GM21423 (cell line): ENCODE measurements at regions not wholly inside any gene's neighbourhood (a gene's known extent, or its start where the extent isn't known, plus 50 kb on each side); places are given as distances from the start of the nearest gene placed in this dataset.
"Not testable (repeated sequence)": the region's sequence is repeated elsewhere in the genome, so short reads cannot be mapped to it uniquely, and the experiment has no call there.

Experiments
- ATAC-seq: cut with Tn5 transposase; IDR thresholded peaks from one replicate; pipeline ENCODE4 v1.9.1; 2021; ENCODE audit warnings: mild to moderate bottlenecking, moderate library complexity; ENCODE audit not compliant: unreplicated experiment

- no peak for ATAC-seq
Observed at GRCh38 chr6:140535511-140535910, 1161.1 kb upstream of the CITED2 start.

DNA sequence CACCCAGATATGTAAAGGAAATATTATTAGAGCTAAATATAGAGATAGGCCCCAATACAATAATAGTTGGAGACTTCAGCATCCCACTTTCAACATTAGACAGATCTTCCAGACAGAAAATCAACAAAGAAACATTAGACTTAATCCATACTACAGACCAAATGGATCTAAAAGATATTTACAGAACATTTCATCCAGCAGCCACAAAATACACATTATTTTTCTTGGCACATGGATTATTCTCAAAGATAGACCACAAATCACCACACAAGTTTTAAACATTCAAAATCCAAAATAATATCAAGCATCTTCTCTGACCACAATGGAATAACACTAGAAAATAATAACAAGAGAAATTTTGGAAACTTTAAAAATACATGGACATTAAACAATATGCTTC is 1159.1 kb upstream of the CITED2 start:
- no peak for ATAC-seq

DNA sequence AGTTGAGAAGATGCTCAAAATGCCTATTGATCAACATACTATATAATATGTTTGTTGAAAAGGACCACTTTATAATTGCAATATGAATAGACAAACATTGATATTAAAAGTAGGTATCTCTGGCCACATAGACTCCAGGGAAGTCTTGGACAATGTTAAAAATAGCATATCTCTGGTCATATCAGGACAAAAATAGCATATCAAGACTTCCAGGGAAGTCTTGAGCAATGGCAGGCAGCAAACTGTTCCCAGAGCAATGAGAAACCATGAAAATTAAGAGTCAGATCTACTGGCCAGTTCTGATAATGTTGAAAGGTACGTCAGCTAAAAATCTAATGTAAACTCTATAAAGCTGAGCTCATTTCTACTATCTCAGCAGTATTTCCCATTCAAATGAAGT is 1130.3 kb upstream of the CITED2 start:
- ATAC-seq = no peak

DNA sequence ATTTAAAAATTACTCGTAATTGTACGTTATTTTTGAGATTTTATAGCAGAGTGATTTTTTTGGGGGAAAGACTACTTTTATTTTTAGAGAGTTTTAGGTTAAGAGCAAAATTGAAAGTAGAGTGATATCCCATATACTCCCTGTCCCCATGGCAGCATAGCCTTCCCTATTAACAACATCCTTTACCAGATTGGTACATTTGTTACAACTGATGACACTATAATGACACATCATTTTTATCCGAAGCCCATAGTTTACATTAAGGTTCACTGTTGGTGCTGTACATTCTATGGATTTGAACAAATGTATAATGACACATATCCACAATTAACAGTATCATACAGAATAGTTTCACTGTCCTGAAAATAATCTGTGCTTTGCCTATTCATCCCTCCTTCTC is 1126.4 kb upstream of the CITED2 start:
- no peak for ATAC-seq

DNA sequence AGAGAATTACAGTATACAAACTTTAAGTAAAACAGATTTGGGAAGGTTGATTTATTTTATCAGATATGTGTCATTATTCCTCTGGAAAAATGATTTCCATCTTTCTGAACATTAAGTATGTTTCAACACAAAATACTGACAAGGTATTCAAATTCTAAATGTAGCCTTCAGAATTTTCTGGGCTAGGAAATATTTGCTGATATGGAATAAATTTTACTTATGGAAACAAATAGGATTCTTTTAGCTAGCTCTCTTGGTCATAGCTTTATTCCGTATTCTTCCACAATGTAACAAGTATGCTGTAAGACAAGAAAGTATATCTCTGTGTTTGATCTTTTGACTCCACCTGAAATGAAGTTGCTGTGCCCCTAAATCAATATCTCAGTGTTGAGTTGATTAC is 1125.2 kb upstream of the CITED2 start:
- no peak for ATAC-seq

DNA sequence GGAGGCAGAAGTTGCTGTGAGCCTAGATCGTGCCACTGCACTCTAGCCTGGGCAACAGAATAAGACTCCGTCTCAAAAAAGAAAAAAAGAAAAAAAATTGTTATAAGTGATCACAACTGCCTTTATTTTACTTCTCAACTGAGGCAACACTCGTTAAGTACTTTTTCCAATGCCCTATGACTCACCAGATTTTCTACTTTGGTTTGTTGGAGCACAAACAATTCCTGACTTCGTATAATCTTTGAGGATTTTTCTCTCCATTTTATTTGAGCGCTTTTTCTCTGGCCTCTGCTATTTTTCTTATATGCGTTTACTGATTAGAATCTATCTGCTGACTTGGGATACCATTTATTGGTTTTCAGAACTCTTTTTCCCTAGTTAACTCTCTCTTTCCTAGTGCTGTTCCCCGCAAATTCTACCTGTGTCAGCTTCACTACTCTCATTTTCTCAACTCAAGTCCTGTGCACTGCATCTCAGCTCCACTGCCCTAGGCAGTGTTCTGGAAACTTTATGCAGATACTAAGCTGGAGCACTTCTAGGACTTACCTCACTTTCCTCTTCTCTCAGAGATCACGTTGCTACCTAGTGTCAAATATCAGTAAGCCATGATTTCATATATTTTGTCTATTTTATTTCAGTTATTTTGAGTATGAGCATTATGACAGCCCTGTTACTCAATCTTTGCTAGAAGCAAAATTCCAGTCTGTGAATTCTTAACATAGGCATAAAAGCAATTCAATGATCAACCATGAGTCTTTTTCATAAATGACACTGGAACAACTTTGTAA is 1120.1 kb upstream of the CITED2 start:
- no peak for ATAC-seq

- not testable (repeated sequence) for ATAC-seq
Observed at GRCh38 chr6:140493470-140493869, 1119.0 kb upstream of the CITED2 start.

- ATAC-seq = no peak
Observed at GRCh38 chr6:140490081-140490480, 1115.6 kb upstream of the CITED2 start.

DNA sequence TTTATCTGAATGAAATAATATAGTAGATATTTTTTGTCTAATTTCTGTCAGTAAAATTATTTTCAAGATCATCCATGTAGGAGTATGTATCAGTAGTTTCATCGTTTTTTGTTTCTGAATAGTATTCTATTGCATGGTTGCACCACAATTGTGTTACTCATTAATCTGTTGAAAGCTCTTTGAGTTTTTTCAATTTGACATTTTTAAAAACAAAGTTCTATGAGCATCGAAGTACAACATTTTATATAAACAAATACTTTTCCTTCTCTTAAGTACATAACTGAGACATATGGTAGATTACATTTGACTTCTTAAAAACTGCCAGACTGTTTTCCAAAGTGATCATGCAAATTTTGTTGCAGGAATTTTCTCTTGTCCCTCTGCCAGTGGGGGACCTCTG is 1113.1 kb upstream of the CITED2 start:
- no peak for ATAC-seq

DNA sequence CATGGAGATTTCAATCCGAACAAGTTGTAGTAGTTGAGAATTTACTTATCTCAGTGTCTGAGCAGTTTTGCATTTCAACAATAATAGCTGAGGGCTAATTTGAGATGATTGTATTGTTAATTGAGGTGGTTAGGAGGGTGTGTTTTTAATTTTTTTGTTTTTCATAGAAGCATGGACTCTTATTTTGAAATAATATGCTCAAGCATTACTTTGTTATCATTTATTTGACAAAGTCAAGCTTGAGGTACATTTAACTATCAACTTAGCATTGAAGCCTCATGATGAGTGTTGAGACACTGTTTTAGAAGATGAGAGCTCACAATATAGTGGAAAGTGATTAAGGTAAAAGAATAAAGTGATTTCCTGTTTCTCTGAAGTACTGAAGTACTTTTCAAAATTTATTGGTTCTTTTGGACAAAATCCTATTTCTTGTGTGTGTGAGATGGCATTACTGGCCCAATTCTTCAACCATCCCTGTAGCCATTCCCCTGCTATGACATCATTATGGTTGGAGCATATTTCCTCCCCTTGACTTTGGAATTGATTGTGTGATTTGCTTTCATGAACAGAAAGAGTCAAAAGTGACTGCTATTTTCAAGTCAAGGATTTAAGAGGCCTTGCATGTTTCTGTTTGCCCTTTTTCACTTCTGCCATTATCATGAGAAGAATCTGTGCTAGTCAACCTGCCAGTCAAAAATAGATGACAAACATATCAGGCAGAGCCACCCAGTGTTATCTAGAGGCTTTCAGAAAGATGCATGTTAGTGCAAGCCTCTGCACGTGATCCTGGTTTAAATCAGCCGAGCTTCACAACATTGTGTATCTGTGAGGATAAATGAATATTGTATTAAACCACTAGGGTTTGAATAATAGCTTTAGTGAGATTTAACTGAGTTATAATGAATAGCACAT is 1112.3 kb upstream of the CITED2 start:
- ATAC-seq = no peak

DNA sequence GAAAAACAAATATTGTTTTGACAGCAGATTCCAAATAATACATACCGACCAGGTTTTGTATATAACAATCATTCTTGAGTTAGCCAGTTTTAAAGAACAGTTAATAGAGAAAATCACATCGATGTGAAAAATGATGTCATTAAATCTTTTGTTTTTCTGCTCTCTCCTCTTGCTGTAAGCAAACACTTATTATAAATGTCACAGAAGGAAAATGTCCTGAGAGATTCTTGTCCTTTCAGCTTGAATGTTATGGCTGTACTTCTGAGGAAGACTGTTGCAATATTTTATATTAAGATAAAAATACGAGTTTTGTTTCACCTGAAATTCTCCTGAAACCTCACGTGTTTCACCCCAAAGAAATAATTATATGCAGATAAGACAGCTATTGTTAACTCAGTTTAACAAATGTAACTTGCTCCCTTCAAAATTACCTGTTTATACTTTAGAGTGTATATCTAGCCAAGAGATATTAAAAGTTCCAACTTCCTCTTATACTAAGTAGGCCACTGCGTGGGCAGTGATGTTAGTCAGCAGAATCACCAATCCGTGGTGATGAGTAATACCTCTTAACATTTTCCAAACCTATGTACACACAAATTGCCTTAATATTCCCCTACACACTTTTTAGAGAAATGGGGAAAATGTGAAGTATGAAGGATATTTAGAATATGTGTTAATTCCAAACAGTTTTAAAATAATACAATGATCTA is 1111.4 kb upstream of the CITED2 start:
- ATAC-seq = no peak

DNA sequence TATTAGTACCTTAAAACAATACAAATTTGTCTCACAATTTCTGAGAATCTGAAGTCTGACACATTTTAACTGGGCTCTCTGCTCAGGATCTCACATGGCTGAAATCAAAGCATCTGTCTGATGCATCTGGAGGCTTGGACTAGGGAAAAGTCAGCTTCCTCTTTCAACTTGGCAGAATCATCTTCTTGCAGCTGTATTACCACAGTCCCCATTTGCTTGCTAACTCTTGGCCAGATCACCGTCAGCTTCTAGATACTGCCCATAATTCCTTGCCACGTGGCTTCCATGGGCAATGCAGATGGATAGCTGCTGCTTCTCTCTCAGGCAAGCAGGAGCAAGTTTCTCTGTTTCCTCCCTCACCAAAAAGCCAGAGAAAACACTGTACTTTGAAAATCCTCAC is 1106.4 kb upstream of the CITED2 start:
- ATAC-seq = no peak

DNA sequence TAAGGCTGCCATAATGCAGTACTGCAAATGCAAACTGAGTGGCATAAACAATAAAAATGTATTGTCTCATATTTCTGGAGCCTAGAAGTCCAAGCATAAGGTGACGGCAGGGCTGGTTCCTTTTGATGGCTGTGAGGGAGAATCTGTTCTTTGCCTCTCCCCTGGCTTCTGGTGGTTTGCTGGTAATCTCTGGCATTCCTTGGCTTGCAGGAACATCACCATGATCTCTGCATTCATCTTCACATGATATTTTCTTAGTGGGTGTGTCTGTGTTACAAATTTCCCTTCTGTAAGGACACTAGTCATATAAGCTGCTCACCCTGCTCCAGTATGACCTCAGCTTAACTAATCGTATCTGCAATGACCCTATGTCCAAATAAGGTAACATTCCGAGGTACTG is 1104.2 kb upstream of the CITED2 start:
- ATAC-seq = no peak

GRCh38 chr6:140475086-140475485 is 1100.6 kb upstream of the CITED2 start:
- no peak for ATAC-seq

- no peak for ATAC-seq
Observed at GRCh38 chr6:140464720-140465119, 1090.3 kb upstream of the CITED2 start.

DNA sequence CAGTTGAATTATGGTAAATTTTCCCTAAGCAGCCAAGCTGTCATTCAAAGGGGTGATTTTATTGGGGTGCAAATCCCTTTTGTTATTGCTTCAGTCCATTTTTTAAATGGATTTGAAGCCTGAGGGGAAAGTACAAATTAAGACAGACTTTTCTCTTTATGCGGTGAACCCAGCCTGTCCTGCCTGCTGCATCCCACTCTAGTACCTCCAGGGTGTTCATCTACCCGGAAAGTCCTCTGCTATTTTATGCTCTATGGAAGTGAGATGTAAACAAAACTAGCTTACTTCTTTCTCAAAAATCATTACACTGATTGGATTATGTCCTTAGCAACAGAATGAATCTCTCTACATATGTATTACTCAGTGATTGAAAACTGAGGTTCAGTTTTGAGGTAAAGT is 1088.9 kb upstream of the CITED2 start:
- no peak for ATAC-seq

- no peak for ATAC-seq
Observed at GRCh38 chr6:140462453-140463311, 1088.2 kb upstream of the CITED2 start.

GRCh38 chr6:140462076-140462452 is 1087.6 kb upstream of the CITED2 start:
- no peak for ATAC-seq

DNA sequence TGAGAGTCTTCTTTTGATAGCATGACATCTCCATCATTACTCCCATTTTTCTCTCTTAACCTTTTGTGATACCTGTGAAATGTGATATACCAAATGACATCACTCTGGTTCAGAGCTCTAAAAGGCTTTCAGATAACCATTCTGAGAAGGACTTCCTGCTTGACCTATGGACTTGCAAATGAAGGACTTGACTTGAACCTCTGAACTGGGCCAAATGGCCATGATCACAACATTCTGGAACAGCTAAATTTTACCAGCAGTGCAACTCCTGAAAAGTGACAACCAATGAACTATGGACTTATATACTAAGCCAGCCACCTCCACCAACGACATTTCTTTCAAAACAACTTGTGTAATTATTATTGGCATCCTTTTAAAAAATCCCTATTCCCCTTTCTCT is 1085.8 kb upstream of the CITED2 start:
- no peak for ATAC-seq

- ATAC-seq = no peak
Observed at GRCh38 chr6:140459209-140459608, 1084.8 kb upstream of the CITED2 start.

- ATAC-seq = no peak
Observed at GRCh38 chr6:140446241-140446640, 1071.8 kb upstream of the CITED2 start.
